ENCODE measurements at regions not wholly inside any gene's neighbourhood (a gene's known extent, or its start where the extent isn't known, plus 50 kb on each side); places are given as distances from the start of the nearest gene placed in this dataset.

GRCh38 chr2:58598171-58598570, 357.0 kb upstream of the FANCL start:
- TF ChIP-seq EZH2 (IDR thresholded peaks at IDR 0.05; ENCODE audit: insufficient read depth, poor library complexity, severe bottlenecking) (no peak), EZH2phosphoT487 (IDR thresholded peaks at IDR 0.05; ENCODE audit: insufficient read depth, low read depth) (no peak)

All from GM23248 (cell line).